ENCODE measurements at regions not wholly inside any gene's neighbourhood (a gene's known extent, or its start where the extent isn't known, plus 50 kb on each side); places are given as distances from the start of the nearest gene placed in this dataset.
"Not testable (repeated sequence)": the region's sequence is repeated elsewhere in the genome, so short reads cannot be mapped to it uniquely, and the experiment has no call there.

DNA sequence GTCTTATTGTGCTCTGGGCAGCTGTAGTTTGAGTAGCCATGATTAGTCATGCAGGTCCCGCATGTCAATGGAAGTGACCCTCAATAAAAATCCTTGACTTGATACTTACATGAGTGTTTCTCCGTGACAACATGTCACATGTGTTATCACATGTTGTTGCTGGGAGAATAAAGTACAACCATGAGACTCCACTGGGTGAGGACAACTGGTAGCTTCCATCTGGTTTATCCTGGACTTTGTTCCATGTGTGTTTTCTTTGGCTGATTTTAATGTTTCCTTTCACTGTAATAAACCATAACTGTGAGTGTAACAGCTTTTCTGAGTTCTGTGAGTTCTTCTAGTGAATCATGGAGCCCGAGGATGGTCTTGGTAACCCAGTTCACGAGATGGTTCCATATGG is 63.1 kb upstream of the NDN start:
- TF ChIP-seq GATA1 (IDR thresholded peaks at IDR 0.05; ENCODE audit: low read depth, low read length) (no peak), POLR2A (IDR thresholded peaks at IDR 0.05; ENCODE audit: low read length) (no peak)
- no peak for DNase-seq

DNA sequence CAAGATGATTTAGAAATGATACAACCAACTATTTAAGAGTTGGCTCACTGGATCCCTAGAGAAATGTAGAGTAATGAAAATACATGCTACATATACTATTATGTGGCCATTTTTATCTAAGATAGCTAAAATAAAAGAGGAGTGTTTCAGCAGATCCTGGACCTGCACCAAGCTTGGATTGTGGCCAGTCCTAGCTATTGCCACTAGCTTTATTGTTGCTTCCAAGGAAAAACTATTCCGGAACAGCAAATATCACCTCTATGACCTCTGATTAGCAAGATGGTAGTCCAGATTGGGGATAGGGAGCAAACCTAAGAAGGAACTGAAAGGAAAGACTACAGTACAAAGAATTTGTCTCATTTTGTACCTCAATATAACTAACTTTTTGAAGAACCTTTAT is 63.7 kb upstream of the NDN start:
- TF ChIP-seq GATA1 (IDR thresholded peaks at IDR 0.05; ENCODE audit: low read depth, low read length) (no peak), POLR2A (IDR thresholded peaks at IDR 0.05; ENCODE audit: low read length) (no peak)
- DNase-seq, result no peak

DNA sequence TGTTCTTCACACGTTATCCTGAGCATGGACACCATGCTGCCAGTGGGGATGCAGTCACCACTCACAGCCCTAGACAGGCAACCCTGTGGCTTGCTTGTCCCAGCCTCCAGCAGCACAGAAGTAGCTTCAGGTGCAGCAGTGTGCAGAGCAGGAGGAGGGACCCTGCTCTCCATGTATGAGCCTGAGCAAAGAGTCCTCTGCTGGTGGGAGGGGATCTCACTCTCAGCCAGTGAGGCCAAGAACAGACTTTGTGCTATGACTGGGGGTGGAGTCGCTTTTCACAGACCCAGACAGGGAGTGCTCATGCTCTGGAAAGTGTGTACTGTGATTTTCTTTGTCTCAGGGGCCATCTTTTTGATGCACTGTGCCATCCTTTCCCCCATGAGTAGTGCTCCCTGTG is 66.1 kb upstream of the NDN start:
- DNase-seq, result no peak
- TF ChIP-seq POLR2A (IDR thresholded peaks at IDR 0.05; ENCODE audit: low read length) (no peak), GATA1 (IDR thresholded peaks at IDR 0.05; ENCODE audit: low read depth, low read length) (no peak)

DNA sequence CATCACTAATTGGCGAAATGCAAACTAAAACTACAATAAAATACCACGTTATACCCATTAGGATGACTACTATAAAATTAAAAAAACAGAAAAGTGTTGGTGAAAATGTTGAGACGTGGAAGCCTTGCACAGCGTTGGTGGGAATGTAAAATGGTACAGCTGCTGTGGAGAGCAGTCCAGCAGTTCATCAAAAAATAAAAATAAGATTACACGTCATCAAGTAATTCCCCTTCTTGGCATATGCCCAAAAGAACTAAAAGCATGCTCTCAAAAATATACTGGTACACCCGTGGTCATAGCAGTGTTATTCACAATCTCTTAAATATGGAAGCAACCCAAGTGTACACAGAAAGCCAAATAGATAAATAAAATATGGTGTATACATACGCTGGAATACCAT is 71.8 kb upstream of the NDN start:
- no peak for TF ChIP-seq GATA1 (IDR thresholded peaks at IDR 0.05; ENCODE audit: low read depth, low read length)
- no peak for TF ChIP-seq POLR2A (IDR thresholded peaks at IDR 0.05; ENCODE audit: low read length)
- DNase-seq, result no peak

DNA sequence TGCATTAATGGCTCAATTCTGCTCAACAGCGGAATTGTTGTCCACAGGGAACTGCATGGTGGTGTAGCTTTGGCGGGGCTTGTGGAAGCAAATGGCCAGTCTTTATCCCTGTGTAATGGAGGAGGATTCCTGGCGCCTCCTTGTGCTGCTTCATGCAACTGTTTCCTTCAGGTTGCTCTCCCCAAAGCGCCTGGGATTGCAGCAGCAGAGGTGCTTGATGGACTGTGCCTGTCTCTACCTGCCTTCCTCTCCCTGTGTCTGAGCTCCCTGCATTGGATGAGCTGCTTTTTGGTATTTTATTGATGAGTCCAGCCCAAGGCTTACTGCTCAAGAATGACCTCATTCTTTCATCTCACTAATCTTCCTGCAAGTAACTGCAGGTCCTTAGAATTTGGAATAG is 72.9 kb upstream of the NDN start:
- no peak for TF ChIP-seq POLR2A (IDR thresholded peaks at IDR 0.05; ENCODE audit: low read length)
- TF ChIP-seq GATA1 (IDR thresholded peaks at IDR 0.05; ENCODE audit: low read depth, low read length), result no peak
- DNase-seq, result no peak

DNA sequence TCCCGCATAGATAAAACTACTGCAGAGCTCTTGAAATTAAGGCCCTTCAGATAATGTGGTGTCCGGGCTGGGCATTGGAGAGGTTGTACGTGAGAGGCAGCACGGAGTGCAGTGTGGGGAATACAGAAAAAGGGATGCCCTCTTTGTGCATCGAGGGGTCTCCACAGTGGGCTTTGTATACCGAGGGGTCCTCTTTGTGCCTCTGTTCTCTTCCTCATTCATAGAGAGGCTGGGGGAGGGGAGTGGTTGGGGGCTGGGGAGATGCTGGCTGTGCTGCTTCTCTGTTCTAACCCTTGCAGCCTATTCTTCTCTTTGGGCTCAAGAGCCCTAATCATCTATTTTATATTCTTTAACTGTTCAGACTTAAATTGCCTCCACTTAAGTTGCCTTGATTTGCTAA is 74.3 kb upstream of the NDN start:
- no peak for DNase-seq
- no peak for TF ChIP-seq GATA1 (IDR thresholded peaks at IDR 0.05; ENCODE audit: low read depth, low read length)
- no peak for TF ChIP-seq POLR2A (IDR thresholded peaks at IDR 0.05; ENCODE audit: low read length)

DNA sequence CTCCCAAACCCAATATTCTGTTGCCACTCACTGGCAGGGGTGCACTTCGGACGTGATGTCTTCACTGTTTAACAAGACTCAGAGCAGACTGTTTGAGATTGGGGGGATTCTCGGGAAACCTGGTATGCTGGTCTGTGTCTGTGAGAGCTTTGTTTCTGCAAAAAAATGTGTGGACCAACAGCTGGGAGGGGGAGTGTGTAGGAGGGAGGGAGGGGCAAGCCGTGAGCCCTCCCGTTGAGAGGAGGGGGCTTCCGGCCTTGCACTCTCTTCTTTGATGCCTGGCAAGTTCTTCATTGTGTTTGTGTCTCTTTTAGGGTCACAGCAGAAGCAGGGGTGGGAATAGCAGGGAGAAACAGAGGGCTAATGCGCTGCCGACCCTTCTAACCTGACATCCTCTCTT is 74.9 kb upstream of the NDN start:
- no peak for DNase-seq
- TF ChIP-seq GATA1 (IDR thresholded peaks at IDR 0.05; ENCODE audit: low read depth, low read length), result no peak
- no peak for TF ChIP-seq POLR2A (IDR thresholded peaks at IDR 0.05; ENCODE audit: low read length)

DNA sequence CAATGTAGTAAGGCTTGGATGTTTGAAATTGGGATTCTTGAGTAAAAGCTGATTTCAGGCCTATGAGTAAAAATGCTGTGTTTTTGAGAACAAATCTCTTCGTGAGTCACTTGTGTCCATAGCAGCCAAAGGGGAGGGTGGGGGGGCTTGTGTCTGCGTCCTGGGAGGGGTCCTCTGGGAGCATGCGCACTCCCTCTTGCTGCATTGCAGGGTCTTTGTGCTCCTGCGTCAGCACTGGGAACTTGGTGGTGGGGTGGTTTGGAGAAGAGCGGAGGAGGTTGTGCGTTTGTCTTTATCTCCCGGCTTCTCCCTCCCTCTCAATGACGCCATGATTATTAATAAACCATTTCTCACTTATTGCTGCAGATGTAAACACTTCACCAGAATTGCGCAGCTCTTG is 75.9 kb upstream of the NDN start:
- DNase-seq, result no peak
- no peak for TF ChIP-seq GATA1 (IDR thresholded peaks at IDR 0.05; ENCODE audit: low read depth, low read length)
- TF ChIP-seq POLR2A (IDR thresholded peaks at IDR 0.05; ENCODE audit: low read length), result no peak

DNA sequence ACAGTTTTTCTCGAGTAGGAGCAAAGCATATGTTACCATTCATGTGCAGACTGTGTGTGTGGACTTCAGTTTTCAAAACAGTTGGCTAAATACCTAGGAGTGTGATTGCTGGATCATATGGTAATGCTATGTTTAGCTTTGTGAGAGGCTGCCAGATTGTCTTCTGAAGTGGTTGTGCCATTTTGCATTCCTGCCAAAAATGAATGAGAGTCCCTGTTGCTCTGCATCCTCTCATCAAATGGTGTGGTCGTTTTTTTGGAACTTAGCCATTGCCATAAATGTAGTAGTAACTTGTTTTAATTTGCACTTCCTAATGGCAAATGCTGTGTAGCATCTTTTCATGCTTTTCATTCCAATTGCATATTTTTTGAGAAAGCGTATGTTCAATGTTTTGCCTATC is 77.2 kb upstream of the NDN start:
- no peak for DNase-seq
- TF ChIP-seq GATA1 (IDR thresholded peaks at IDR 0.05; ENCODE audit: low read depth, low read length), result no peak
- no peak for TF ChIP-seq POLR2A (IDR thresholded peaks at IDR 0.05; ENCODE audit: low read length)

DNA sequence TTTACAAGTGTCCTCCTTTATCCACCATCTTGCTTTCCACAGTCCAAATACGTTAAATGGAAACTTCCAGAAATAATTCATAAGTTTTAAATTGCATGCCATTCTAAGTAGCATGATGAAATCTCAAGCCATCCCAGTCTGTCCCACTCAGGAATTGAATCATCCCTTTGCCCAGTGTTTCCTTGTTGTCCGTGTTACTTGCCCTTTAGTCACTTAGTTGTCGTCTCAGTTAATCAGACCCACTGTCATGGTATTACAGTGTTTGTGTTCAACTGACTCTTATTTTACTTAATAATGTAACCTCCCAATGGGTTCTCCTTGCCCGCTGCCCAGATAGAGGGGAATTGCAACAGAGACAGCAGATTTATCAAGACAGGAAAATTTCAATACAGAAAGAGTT is 77.6 kb upstream of the NDN start:
- no peak for DNase-seq
- TF ChIP-seq POLR2A (IDR thresholded peaks at IDR 0.05; ENCODE audit: low read length) (no peak), GATA1 (IDR thresholded peaks at IDR 0.05; ENCODE audit: low read depth, low read length) (no peak)

DNA sequence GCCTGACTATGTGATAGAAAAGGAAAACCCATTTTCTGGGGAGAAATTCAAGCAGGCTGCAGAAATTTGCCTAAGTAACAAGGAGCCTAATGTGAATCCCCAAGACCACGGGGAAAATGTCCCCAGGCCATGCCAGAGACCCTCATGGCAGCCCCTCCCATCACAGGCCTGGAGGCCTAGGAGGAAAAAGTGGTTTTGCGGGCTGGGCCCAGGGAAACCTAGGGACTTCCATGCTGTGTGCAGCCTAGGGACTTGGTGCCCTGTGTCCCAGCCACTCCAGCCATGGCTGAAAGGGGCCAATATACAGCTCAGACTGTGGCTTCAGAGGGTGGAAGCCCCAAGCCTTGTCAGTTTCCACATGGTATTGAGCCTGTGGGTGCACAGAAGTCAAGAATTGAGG is 79.7 kb upstream of the NDN start:
- not testable (repeated sequence) for DNase-seq

DNA sequence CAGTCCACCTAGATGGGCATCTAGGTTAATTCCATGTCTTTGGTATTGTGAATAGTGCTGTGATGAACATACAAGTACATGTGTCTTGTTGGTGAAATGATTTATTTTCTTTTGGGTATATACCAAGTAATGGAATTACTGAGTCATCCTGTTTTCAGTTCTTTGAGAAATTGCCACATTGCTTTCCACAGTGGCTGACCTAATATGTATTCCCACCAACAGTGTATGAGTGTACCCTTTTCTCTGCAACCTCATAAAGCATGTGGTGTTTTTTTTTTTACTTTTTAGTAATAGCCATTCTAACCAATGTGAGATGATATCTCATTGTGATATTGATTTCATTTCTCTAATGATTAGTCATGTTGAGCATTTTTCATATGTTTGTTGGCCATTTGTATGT is 86.0 kb upstream of the NDN start:
- no peak for DNase-seq
- TF ChIP-seq POLR2A (IDR thresholded peaks at IDR 0.05; ENCODE audit: low read length) (no peak), GATA1 (IDR thresholded peaks at IDR 0.05; ENCODE audit: low read depth, low read length) (no peak)

DNA sequence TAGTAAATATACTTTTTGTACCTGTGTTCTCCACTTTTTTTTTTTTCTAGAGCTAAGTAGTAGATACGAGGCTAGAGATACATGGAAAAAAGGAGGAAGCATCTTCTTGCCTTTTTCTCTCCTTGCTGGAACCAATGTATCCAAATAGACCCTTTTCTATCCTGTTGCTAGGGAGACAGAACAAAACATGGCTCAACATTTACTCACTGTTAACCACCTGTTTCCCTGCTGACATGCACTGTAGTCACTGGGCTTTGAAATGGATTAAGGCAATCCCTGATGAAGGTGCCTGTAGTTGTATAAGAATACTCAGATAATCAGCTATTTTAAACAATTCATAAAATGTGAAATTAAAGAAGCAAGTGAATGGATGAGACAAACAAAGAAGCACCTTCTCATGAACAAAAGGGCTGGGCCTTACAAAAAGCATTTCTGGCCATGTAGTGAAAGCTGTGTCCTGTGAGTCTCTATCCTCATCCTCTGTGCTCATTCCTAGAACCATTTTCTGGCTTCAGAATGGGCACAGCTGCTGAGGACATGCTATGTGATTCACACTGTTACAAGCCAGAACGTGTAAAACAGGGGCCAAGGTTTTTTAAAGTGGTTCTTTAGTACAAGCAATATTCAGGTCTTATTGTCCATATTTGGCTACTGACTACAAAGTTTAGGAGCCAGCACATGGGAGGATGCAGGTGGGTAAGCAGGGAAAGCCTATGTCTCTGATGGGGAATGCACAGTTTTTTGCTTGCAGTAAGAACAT is 100.4 kb upstream of the NDN start:
- TF ChIP-seq GATA1 (IDR thresholded peaks at IDR 0.05; ENCODE audit: low read depth, low read length) (no peak), POLR2A (IDR thresholded peaks at IDR 0.05; ENCODE audit: low read length) (no peak)
- DNase-seq, result no peak

DNA sequence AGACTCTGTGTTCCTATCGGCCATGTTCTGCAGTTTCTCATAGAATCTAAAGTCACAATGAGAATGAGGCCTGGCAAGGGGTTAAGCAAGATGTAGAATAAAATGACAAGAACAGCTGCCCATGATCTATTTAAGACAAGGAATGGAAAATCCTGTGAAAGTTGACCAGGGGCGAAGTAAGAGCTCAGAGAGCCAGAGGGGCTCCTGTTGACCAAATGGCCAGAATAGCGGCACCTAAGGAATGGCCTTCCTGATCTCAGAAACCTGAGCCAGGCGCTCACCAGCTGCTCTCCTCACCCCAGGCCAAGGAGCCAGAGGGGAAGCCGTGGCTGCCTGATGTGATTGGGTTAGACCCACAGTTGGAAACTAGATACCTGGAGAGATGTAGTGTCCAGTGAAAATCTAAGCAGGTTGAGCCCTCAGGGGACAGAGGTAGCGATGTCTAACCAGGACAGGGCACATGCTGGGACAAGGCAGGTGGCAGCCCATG is 106.1 kb upstream of the NDN start:
- no peak for DNase-seq

DNA sequence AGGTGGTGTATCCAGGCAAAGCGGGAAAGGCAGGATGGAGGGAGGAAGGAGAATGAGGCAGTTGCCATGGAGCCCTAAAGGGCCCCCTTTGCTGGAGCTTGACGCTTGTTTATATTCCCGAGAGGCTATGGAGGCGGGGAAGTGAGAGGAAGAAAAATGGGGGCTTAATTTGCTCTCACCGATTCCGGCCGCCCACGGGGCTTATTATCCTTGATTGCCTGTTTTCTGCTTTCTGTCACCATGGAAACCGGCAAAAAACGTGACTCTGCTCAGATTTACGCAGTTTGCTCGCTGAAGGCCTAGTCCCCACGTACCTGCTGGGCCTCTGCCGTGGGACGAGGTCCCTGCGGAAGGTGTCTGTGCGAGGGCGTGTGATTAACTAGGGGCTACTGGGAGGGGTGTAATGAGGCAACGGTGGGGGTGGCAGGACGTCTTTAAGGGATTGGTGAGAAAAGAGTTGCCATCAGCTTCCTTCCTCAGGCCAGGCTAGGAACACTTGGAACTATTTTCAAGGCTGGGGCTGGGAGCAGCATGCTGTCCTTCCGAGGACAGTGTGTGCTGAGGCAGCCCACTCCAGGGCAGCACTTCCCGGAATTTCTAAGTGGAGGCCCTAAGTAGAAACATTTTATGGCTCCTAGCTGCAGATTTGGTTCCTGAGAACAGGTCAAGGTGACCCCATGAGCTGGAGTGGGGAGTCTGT is 110.8 kb upstream of the NDN start:
- TF ChIP-seq GATA1 (IDR thresholded peaks at IDR 0.05; ENCODE audit: low read depth, low read length), result no peak
- TF ChIP-seq POLR2A (IDR thresholded peaks at IDR 0.05; ENCODE audit: low read length), result no peak
- DNase-seq, result no peak

More for the DNA sequence above, 106.1 kb upstream of the NDN start:
- TF ChIP-seq POLR2A (IDR thresholded peaks at IDR 0.05; ENCODE audit: low read length) (no peak), GATA1 (IDR thresholded peaks at IDR 0.05; ENCODE audit: low read depth, low read length) (no peak)
